NCI-H460 (cell line): ENCODE measurements at regions not wholly inside any gene's neighbourhood (a gene's known extent, or its start where the extent isn't known, plus 50 kb on each side); places are given as distances from the start of the nearest gene placed in this dataset.

Experiments used
- small RNA-seq, 2 experiments: library from RNA; depleted of rRNA; stranded (forward); fragments of <200 nt; gene quantifications; one replicate each; pipeline ENCODE3, GENCODE V24; 2014

Small RNA genes in the stretch of these regions (small RNA-seq; reads per million reads assigned to genes)
- 0 reads per million in 2 experiments for gene MIR4472-2
